GM19467 (cell line): ENCODE measurements at regions not wholly inside any gene's neighbourhood (a gene's known extent, or its start where the extent isn't known, plus 50 kb on each side); places are given as distances from the start of the nearest gene placed in this dataset.
"Not testable (repeated sequence)": the region's sequence is repeated elsewhere in the genome, so short reads cannot be mapped to it uniquely, and the experiment has no call there.

Experiments
- ATAC-seq: cut with Tn5 transposase; IDR thresholded peaks from one replicate; pipeline ENCODE4 v1.9.1; 2021; ENCODE audit warnings: mild to moderate bottlenecking, moderate library complexity; ENCODE audit not compliant: unreplicated experiment

DNA sequence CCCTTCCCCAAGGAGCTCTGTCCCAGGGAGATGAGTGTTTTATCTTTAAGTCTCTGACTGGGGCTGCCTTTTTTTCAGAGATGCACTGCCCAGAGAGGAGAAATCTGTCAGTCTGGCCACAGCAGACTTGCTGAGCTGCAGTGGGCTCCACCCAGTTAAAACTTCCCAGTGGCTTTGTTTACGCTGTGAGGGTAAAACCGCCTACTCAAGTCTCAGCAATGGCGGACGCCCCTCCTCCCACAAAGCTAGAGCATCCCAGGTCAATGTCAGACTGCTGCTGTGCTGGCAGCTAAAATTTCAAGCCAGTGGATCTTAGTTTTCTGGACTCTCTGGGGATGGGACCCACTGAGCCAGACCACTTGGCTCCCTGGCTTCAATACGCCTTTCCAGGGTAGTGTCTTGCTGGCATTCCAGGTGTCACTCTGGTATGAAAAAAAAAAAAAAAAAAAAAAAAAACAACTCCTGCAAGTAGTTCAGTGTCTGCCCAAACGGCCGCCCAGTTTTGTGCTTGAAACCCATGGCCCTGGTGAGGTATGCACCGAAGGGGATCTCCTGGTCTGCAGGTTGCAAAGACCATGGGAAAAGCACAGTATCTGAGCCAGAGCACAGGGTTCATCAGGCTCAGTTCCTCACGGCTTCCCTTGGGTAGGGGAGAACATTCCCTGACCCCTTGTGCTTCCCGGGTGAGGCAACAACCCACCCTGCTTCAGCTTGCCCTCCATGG, 1616.1 kb upstream of the ADGRL3 start:
- ATAC-seq, result no peak

- no peak for ATAC-seq
Measured at GRCh38 chr4:59597536-59598329, 1602.4 kb upstream of the ADGRL3 start.

DNA sequence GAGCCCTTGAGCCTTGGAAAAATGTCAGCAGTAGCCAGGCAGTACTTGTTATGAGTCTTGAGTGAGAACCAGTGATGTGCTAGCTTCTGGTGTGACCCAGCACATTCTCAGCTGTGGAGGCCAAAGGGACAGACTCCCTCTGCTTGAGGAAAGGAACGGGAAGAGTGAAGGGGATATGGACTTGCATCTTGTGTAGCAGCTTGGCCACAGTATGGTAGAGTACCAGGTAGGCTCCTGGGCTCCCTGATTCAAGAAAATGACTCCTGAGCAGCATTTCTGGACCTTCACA, 1601.9 kb upstream of the ADGRL3 start:
- ATAC-seq, result no peak

- no peak for ATAC-seq
Measured at GRCh38 chr4:59608466-59608865, 1591.7 kb upstream of the ADGRL3 start.

DNA sequence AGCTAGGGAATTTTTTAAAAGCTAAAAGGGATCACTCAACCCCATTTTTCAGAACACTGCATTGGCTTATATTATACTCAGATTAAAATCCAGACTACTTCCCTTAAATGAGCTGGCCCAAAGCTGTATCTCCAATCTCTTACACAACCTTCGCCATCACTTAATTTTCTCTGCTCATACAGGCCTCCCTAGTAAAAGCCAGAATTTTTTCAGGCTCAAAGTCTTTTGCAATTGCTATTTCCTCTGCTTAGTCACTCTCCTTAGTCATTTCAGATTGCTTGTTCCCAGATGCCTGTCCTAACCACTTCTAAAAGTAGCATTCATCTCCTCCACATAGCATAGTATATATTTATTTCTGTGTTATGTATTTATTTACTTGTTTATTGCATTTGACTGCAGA, 1587.9 kb upstream of the ADGRL3 start:
- no peak for ATAC-seq

GRCh38 chr4:59615316-59615715, 1584.8 kb upstream of the ADGRL3 start:
- ATAC-seq, result no peak

GRCh38 chr4:59629348-59629747, 1570.8 kb upstream of the ADGRL3 start:
- ATAC-seq, result no peak

DNA sequence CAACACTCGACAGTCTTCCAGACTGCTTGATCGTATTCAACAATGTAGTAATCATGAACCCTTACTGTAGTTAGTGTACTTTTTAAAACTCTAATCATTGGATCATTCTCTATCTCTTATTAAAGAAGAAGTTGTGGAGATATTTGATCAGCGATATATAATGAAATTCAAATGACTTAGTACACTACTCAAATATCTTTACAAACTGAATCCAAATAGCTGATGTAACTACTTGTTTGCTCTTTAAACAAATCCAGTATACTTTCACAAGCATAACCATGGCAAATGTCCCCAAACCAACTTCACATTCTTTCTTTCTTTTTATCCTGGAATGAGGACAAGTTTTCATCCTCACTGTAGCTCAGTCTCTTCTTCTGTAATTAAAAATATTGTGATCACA, 1569.9 kb upstream of the ADGRL3 start:
- no peak for ATAC-seq

- ATAC-seq, result no peak
Measured at GRCh38 chr4:59630922-59631321, 1569.2 kb upstream of the ADGRL3 start.

DNA sequence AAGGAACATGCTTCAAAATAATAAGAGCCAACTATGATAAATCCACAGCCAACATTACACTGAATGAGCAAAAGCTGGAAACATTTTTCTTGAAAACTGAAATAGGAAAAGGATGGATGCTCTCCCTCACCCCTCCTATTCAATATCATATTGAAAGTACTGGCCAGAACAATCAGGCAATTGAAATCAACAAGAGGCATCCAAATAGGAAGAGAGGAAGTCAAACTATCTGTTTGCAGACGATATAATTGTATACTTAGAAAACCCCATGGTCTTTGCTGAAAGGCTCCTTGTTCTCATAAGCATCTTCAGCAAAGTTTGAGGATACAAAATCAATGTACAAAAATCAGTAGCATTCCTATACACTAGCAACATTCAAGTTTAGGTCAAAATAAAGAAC, 1562.5 kb upstream of the ADGRL3 start:
- no peak for ATAC-seq

- no peak for ATAC-seq
Measured at GRCh38 chr4:59643682-59644081, 1556.4 kb upstream of the ADGRL3 start.

- ATAC-seq, result no peak
Measured at GRCh38 chr4:59644765-59645164, 1555.4 kb upstream of the ADGRL3 start.

- ATAC-seq, result no peak
Measured at GRCh38 chr4:59646082-59646481, 1554.0 kb upstream of the ADGRL3 start.

DNA sequence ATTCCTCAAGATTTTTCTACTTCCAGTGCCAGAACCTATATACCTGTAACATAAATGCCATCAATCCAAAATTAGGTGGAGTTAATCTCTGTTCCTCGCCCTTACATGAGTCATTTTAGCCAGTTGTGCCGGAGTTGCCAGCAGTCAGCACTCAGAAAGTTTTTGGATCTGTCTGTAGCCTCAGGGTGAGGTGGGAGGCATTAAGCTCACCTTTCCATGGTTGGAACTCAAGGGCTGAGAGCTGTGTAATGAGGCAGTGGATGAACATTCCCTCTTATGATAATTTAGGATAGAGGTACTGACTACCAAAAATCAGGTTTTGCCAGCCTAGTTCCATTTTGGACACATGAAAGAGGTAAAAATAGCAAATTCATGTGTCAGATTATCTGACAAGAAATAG, 1553.1 kb upstream of the ADGRL3 start:
- ATAC-seq, result no peak

- ATAC-seq, result no peak
Measured at GRCh38 chr4:59647500-59647899, 1552.6 kb upstream of the ADGRL3 start.

DNA sequence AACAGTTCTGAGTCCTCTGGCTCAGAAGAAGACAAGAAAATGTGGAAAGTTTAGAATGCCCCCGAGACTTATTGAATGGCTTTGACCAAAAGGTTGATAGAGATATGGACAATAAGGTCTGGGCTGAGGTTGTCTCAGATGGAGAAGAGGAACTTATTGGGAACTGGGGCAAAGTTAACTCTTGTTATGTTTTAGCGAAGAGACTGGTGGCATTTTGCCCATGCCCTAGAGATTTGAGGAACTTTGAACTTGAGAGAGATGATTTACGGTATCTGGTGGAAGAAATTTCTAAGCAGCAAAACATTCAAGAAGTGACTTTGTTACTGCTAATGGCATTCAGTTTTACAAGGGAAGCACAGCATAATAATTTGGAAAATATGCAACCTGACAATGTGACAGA, 1549.3 kb upstream of the ADGRL3 start:
- ATAC-seq, result no peak

DNA sequence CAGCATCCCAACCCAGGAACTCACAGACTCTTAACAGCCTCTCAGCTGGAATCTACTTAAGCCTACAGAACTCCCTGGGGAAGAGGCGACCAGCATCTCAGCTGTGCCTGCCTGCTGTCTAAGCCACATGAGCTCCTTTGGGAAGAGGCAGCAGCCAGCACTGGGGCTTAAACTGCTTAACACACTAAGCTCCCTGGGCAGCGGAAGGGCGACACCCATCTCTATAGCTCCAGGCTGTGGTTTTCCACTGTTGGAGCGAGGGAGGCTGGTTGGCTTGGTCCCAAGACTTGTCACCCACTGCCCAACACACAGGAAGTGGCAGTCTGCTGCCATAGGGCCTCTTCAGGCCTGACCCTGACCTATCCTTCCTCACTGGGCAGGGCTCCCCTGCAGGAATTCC, 1544.1 kb upstream of the ADGRL3 start:
- no peak for ATAC-seq

DNA sequence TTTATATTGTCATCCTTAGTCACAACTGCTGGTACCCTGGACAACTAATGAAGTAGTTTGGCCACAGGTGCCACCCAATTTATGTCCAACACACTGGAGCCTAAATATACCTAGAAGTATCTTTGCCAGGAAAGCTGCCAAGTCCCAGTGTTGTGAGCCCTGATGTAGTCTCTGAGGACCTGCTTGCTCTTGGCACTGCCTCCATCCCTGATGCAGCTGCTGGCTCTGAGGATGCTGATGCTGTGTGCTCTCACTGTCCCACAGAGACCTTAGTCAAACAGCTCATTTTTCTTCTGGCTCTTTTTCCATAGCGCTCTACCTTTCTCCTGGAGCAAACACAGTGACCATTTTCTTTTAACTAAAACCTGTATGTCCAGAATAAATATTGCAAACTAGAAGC, 1535.4 kb upstream of the ADGRL3 start:
- ATAC-seq, result no peak

GRCh38 chr4:59666645-59667044, 1533.5 kb upstream of the ADGRL3 start:
- ATAC-seq, result no peak

DNA sequence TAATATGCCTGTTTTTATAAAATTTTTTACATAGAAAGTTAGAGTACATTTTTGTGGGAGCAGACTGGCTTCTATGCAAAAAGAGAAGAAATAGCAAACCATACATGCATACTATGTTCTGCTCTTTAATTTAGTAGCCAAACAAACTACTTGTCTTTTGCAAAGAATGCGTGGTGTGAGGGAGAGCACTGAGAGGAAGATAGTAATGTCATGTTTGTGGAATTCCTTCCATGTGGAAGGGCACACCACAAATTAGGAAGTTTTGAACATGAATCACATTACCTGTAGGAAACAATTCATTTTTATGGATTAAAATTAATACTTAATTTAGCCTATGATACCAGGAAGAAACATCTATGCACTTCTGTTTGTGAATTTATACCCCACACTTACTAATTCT, 1529.1 kb upstream of the ADGRL3 start:
- no peak for ATAC-seq

DNA sequence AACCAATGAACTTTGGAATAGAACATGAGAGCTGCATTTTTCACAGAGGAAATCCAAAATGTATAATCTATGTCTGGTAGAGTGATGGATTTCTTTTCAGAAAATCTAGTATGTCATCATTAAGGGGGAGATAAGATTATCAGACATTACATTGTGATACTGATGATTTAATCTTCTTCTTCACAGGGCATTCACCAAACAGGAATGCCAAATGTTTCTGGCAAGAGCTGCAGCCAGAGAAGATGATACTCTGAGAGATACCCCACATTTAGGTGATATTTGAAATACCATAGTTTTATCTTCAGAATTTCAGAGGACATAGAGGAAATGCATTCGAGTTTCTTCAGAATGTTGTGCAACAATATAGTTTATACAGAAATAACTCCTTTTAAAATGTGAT, 1523.7 kb upstream of the ADGRL3 start:
- no peak for ATAC-seq

DNA sequence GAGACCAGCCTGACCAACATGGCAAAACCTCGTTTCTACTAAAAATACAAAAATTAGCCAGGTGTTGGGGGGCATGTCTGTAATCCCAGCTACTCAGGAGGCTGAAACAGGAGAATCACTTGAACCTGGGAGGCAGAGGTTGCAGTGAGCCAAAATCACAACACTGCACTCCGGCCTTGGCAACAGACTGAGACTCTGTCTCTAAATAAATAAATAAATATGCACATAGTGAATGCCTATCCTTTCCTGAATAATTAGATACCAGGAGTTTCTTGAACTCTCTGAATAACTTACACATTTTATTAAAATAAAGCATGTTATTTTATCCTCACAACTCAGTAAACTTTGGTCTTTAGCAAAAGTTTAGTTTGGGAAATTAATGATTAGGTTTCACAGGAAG, 1523.1 kb upstream of the ADGRL3 start:
- not testable (repeated sequence) for ATAC-seq

- ATAC-seq, result no peak
Measured at GRCh38 chr4:59685626-59686025, 1514.5 kb upstream of the ADGRL3 start.
